Endothelial cell of umbilical vein (primary cell): ENCODE measurements at regions not wholly inside any gene's neighbourhood (a gene's known extent, or its start where the extent isn't known, plus 50 kb on each side); places are given as distances from the start of the nearest gene placed in this dataset.

Experiments used
- BruUV-seq: library from RNA; stranded (reverse); fragments of 400-500 nt; replicated peaks from 2 replicates; lab custom pipeline; 2021; lab: Mats Ljungman, UMichigan
- CTCF ChIA-PET: fragments of 300-600, 350-600 bp; sonication (Branson Sonifier 250); formaldehyde crosslinking; loops from one replicate; lab custom pipeline; 2021; ENCODE audit warnings: antibody characterized with exemption, inconsistent platforms; lab: Charles Lee
- POLR2A ChIA-PET: fragments of 300-600, 350-600 bp; sonication (Branson Sonifier 250); formaldehyde crosslinking; loops from one replicate; lab custom pipeline; 2021; ENCODE audit warnings: antibody characterized with exemption, inconsistent platforms; lab: Charles Lee
- DNase-seq: peaks from one replicate; pipeline ENCODE4 v3.0.0-alpha.2; 2011; ENCODE audit warnings: low read depth, low spot score
- FAIRE-seq: peaks from 2 replicates; lab custom pipeline; 2011; peaks lifted over from hg19 to GRCh38; lab: Jason Lieb, UNC
- H2AFZ ChIP-seq: 2 replicates; pipeline ENCODE4 v1.6.0; 2012; ENCODE audit warnings: low read depth, low read length, control low read depth, inconsistent platforms
- H3K27ac ChIP-seq: 2 replicates; pipeline ENCODE4 v1.5.1; 2011; ENCODE audit warnings: low read depth, mild to moderate bottlenecking, control low read depth, low read length, moderate library complexity; ENCODE audit not compliant: insufficient read depth
- H3K27me3 ChIP-seq, 2 experiments: 2 replicates each; pipeline versions ENCODE4 v1.6.0 to v1.6.1; 2011; ENCODE audit warnings: low read length in 2 of 2, mixed read lengths in 1 of 2; ENCODE audit not compliant: control insufficient read depth in 2 of 2, insufficient read depth in 2 of 2
- H3K36me3 ChIP-seq, 2 experiments: 2 replicates in 1 of 2; 3 replicates in 1 of 2; pipeline ENCODE4 v1.5.1; 2011; ENCODE audit warnings: low read length in 2 of 2, mild to moderate bottlenecking in 1 of 2, moderate library complexity in 1 of 2; ENCODE audit not compliant: control insufficient read depth in 2 of 2, insufficient read depth in 2 of 2; ENCODE audit errors: extremely low read depth in 1 of 2
- H3K4me1 ChIP-seq: 3 replicates; pipeline ENCODE4 v1.5.1; 2011; ENCODE audit warnings: mild to moderate bottlenecking, low read length; ENCODE audit not compliant: control insufficient read depth, insufficient read depth; ENCODE audit errors: extremely low read depth
- H3K4me2 ChIP-seq: 2 replicates; pipeline ENCODE4 v1.6.1; 2011; ENCODE audit warnings: low read length, control low read depth, mixed read lengths; ENCODE audit not compliant: insufficient read depth
- H3K4me3 ChIP-seq, 3 experiments: fragments of 200-600 bp in 1 of 3; sonication (generic), shearing (Covaris generic) in 1 of 3; replicated peaks in 1 of 3; 2 replicates each; pipeline ENCODE4 v1.5.1; 2011 to 2016; ENCODE audit warnings: control low read depth in 3 of 3, low read length in 3 of 3, mild to moderate bottlenecking in 2 of 3, inconsistent platforms in 1 of 3, low read depth in 1 of 3, moderate library complexity in 1 of 3; ENCODE audit not compliant: insufficient read depth in 1 of 3
- H3K79me2 ChIP-seq: 2 replicates; pipeline ENCODE4 v1.6.0; 2012; ENCODE audit warnings: low read length, inconsistent platforms; ENCODE audit not compliant: control insufficient read depth, insufficient read depth
- H3K9ac ChIP-seq: replicated peaks from 2 replicates; pipeline ENCODE3; 2011; ENCODE audit warnings: low read length, control low read depth; ENCODE audit not compliant: insufficient read depth; ENCODE audit errors: extremely low read depth
- H3K9me1 ChIP-seq: replicated peaks from 3 replicates; pipeline ENCODE4 v1.6.0; 2011; ENCODE audit warnings: mild to moderate bottlenecking, low read length; ENCODE audit not compliant: control insufficient read depth, insufficient read depth; ENCODE audit errors: extremely low read depth
- H3K9me3 ChIP-seq: replicated peaks from 2 replicates; pipeline ENCODE4 v1.5.1; 2012; ENCODE audit warnings: low read length, inconsistent platforms; ENCODE audit not compliant: control insufficient read depth, insufficient read depth
- H4K20me1 ChIP-seq: replicated peaks from 2 replicates; pipeline ENCODE3; 2011; ENCODE audit warnings: mild to moderate bottlenecking, low read length; ENCODE audit not compliant: control insufficient read depth, insufficient read depth; ENCODE audit errors: extremely low read depth
- EZH2 ChIP-seq: IDR thresholded peaks from 2 replicates; pipeline ENCODE4 v1.6.1; 2012; ENCODE audit warnings: borderline replicate concordance, low read depth, mild to moderate bottlenecking, moderate library complexity, low read length, inconsistent platforms; ENCODE audit not compliant: severe bottlenecking
- FOS ChIP-seq: IDR thresholded peaks from 2 replicates; pipeline ENCODE4 v1.6.1; 2011; ENCODE audit warnings: mild to moderate bottlenecking, low read length, moderate library complexity, borderline replicate concordance; ENCODE audit not compliant: insufficient read depth
- POLR2A ChIP-seq: IDR thresholded peaks from 2 replicates; pipeline ENCODE4 v1.6.1; 2012; ENCODE audit warnings: low read depth, mild to moderate bottlenecking, control low read depth, low read length
- POLR2AphosphoS5 ChIP-seq: IDR thresholded peaks from 2 replicates; pipeline ENCODE4 v1.6.1; 2012; ENCODE audit warnings: low read depth, mild to moderate bottlenecking, control low read depth, low read length, moderate library complexity; ENCODE audit not compliant: insufficient read depth
- dilution Hi-C: fragments of 300-500 bp; cut with MboI; formaldehyde crosslinking; loops from one replicate; pipeline ENCODE4 v1.15.0; 2019; ENCODE audit warnings: low sequenced_read_pairs; ENCODE audit not compliant: extremely low pct_ligation_motif_present
- intact Hi-C: fragments of 100-400 bp; cut with micrococcal nuclease; formaldehyde crosslinking; loops from one replicate; pipeline ENCODE4 v1.10.0; 2022
- TF ChIP-seq, protein P1 (sequence below): IDR thresholded peaks from 2 replicates; pipeline ENCODE4 v1.6.1; 2011; ENCODE audit not compliant: insufficient read depth, insufficient read length
- TF ChIP-seq, protein P2 (sequence below), 2 donors: IDR thresholded peaks; 1 replicate in 1 of 2; 2 replicates in 1 of 2; pipeline ENCODE4 v1.5.1; 2011; ENCODE audit warnings: low read length in 2 of 2, mild to moderate bottlenecking in 2 of 2, moderate library complexity in 2 of 2, control low read depth in 1 of 2, inconsistent platforms in 1 of 2, low read depth in 1 of 2; ENCODE audit not compliant: insufficient read depth in 1 of 2; ENCODE audit errors: extremely low read depth in 1 of 2

DNA sequence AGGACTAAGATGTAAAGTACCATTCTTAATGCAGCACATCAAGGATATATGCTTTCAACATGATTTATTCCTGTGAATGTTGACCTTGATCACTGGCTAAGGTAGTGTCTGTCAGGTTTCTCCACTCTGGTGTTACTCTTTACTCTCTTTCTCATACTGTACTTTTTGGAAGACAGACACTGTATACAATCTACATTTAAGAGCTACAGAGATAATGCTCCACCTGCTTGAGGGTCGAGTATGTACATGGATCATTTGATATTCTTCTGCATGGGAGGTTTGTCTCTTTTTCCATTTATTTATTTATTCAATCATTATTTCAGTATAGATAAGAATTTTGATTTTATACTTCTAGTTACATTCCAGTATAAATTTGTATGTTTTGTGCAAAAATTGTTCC lies 199.5 kb upstream of the RGPD4 start:
- no peak overlapping the region for H3K9ac ChIP-seq
- no TSS peak for BruUV-seq
- no peaks in the 10 kb centered on the region for H3K4me1 ChIP-seq
- no peak for FAIRE-seq
- H2AFZ ChIP-seq, result no peak overlapping the region
- no peak overlapping the region for H3K4me3 ChIP-seq
- POLR2A ChIA-PET, result no interaction called here
- dilution Hi-C loops (no loop called here), intact Hi-C loops (no loop called here)
- H3K9me1 ChIP-seq, result no peaks in the 10 kb centered on the region
- no peak for DNase-seq
- no peaks in the 10 kb centered on the region for H4K20me1 ChIP-seq
- H3K9me3 ChIP-seq, result peaks cover 2% of the 10 kb centered on the region
- H3K36me3 ChIP-seq, result no peaks in the 10 kb centered on the region
- H3K79me2 ChIP-seq, result no peaks in the 10 kb centered on the region
- no peak overlapping the region for H3K4me2 ChIP-seq
- no peaks in the 10 kb centered on the region for H3K27me3 ChIP-seq
- H3K27ac ChIP-seq, result no peak overlapping the region
- no peak for TF ChIP-seq POLR2A
- no peak for TF ChIP-seq EZH2
- TF ChIP-seq, protein P1, sequence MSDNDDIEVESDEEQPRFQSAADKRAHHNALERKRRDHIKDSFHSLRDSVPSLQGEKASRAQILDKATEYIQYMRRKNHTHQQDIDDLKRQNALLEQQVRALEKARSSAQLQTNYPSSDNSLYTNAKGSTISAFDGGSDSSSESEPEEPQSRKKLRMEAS, result no peak
- no peak for TF ChIP-seq POLR2AphosphoS5
- no peak for TF ChIP-seq FOS
- TF ChIP-seq, protein P2, sequence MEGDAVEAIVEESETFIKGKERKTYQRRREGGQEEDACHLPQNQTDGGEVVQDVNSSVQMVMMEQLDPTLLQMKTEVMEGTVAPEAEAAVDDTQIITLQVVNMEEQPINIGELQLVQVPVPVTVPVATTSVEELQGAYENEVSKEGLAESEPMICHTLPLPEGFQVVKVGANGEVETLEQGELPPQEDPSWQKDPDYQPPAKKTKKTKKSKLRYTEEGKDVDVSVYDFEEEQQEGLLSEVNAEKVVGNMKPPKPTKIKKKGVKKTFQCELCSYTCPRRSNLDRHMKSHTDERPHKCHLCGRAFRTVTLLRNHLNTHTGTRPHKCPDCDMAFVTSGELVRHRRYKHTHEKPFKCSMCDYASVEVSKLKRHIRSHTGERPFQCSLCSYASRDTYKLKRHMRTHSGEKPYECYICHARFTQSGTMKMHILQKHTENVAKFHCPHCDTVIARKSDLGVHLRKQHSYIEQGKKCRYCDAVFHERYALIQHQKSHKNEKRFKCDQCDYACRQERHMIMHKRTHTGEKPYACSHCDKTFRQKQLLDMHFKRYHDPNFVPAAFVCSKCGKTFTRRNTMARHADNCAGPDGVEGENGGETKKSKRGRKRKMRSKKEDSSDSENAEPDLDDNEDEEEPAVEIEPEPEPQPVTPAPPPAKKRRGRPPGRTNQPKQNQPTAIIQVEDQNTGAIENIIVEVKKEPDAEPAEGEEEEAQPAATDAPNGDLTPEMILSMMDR (IDR thresholded peaks at IDR 0.05; ENCODE audit: extremely low read depth in 1 of 2, insufficient read depth in 1 of 2, low read depth in 1 of 2, low read length in 2 of 2), result no peak
- CTCF ChIA-PET, result no interaction called here

DNA sequence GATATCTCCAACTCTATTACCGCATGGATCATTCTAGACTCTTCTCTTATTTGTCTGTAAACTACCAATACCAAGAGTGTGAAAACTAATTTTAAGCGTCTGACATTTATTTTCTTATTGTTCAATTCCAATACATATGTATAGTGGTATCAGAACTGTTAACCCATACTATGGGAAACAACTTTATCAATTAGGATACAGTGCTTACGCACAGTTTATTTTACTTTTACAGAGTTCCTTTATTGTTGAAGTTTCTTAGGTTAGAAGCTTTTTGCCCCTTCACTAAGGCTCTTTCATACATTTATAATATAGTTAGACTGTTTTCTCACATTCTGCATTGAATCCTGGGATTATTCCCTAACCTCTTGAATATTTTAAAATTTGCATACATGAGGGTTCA lies 198.8 kb upstream of the RGPD4 start:
- no peak overlapping the region for H2AFZ ChIP-seq
- no peak overlapping the region for H3K9ac ChIP-seq
- intact Hi-C loops (no loop called here), dilution Hi-C loops (no loop called here)
- peaks cover 1% of the 10 kb centered on the region for H3K9me3 ChIP-seq
- ChIA-PET CTCF (no interaction called here), POLR2A (no interaction called here)
- no peaks in the 10 kb centered on the region for H3K4me1 ChIP-seq
- H3K4me3 ChIP-seq, result no peak overlapping the region
- no peaks in the 10 kb centered on the region for H3K27me3 ChIP-seq
- FAIRE-seq (no peak), DNase-seq (no peak)
- BruUV-seq, result no TSS peak
- H3K79me2 ChIP-seq, result no peaks in the 10 kb centered on the region
- no peaks in the 10 kb centered on the region for H3K9me1 ChIP-seq
- no peaks in the 10 kb centered on the region for H4K20me1 ChIP-seq
- no peak overlapping the region for H3K4me2 ChIP-seq
- no peak overlapping the region for H3K27ac ChIP-seq
- TF ChIP-seq, protein P2 (IDR thresholded peaks at IDR 0.05; ENCODE audit: extremely low read depth in 1 of 2, insufficient read depth in 1 of 2, low read depth in 1 of 2, low read length in 2 of 2), result no peak
- TF ChIP-seq POLR2AphosphoS5, result no peak
- H3K36me3 ChIP-seq, result no peaks in the 10 kb centered on the region
